H9 (cell line): ENCODE measurements at regions not wholly inside any gene's neighbourhood (a gene's known extent, or its start where the extent isn't known, plus 50 kb on each side); places are given as distances from the start of the nearest gene placed in this dataset.

Experiments used
- DNase-seq: peaks from one replicate; pipeline ENCODE4 v3.0.0-alpha.2; 2017
- H2AFZ ChIP-seq: one replicate; pipeline ENCODE4 v1.6.1; 2013; ENCODE audit warnings: mild to moderate bottlenecking, low read length, control low read depth, moderate library complexity
- H2AK5ac ChIP-seq: 2 replicates; pipeline ENCODE4 v1.6.1; 2013; ENCODE audit warnings: low read length, control low read depth, mixed read lengths; ENCODE audit not compliant: insufficient read length
- H2BK120ac ChIP-seq: one replicate; pipeline ENCODE4 v1.6.1; 2013; ENCODE audit warnings: low read depth, mild to moderate bottlenecking, low read length, control low read depth, inconsistent platforms; ENCODE audit not compliant: poor library complexity, severe bottlenecking
- H2BK12ac ChIP-seq: 2 replicates; pipeline ENCODE4 v1.6.1; 2013; ENCODE audit warnings: low read length, control low read depth, mixed read lengths, low read depth; ENCODE audit not compliant: insufficient read length
- H2BK15ac ChIP-seq: 2 replicates; pipeline ENCODE4 v1.6.1; 2013; ENCODE audit warnings: low read depth, low read length, control low read depth
- H2BK20ac ChIP-seq: one replicate; pipeline ENCODE4 v1.6.1; 2013; ENCODE audit warnings: low read depth, mild to moderate bottlenecking, low read length, control low read depth, inconsistent platforms; ENCODE audit not compliant: poor library complexity, severe bottlenecking
- H2BK5ac ChIP-seq: 2 replicates; pipeline ENCODE4 v1.6.1; 2013; ENCODE audit warnings: low read length, control low read depth, mixed read lengths; ENCODE audit not compliant: insufficient read length
- H3K14ac ChIP-seq: 2 replicates; pipeline ENCODE4 v1.6.1; 2013; ENCODE audit warnings: low read length, control low read depth; ENCODE audit not compliant: insufficient read depth
- H3K18ac ChIP-seq: 2 replicates; pipeline ENCODE4 v1.6.1; 2013; ENCODE audit warnings: low read depth, mild to moderate bottlenecking, mixed read lengths, low read length, control low read depth; ENCODE audit not compliant: insufficient read length
- H3K23ac ChIP-seq: 2 replicates; pipeline ENCODE4 v1.6.1; 2013; ENCODE audit warnings: low read length, control low read depth, mixed read lengths, low read depth; ENCODE audit not compliant: insufficient read length
- H3K23me2 ChIP-seq: 2 replicates; pipeline ENCODE4 v1.6.1; 2013; ENCODE audit warnings: low read depth, mild to moderate bottlenecking, mixed read lengths, low read length, control low read depth; ENCODE audit not compliant: insufficient read length, poor library complexity, severe bottlenecking
- H3K27ac ChIP-seq: 2 replicates; pipeline ENCODE4 v1.5.1; 2013; ENCODE audit warnings: low read length, control low read depth, mixed read lengths, low read depth; ENCODE audit not compliant: insufficient read length
- H3K27me3 ChIP-seq: 2 replicates; pipeline ENCODE4 v1.6.1; 2013; ENCODE audit warnings: low read length, control low read depth, inconsistent platforms; ENCODE audit not compliant: insufficient read depth
- H3K4ac ChIP-seq: 2 replicates; pipeline ENCODE4 v1.6.1; 2013; ENCODE audit warnings: low read depth, mild to moderate bottlenecking, control low read depth, inconsistent platforms, low read length, moderate library complexity
- H3K4me1 ChIP-seq: 2 replicates; pipeline ENCODE4 v1.6.1; 2013; ENCODE audit warnings: low read length, control low read depth, inconsistent platforms; ENCODE audit not compliant: insufficient read depth
- H3K4me2 ChIP-seq: 2 replicates; pipeline ENCODE4 v1.6.1; 2013; ENCODE audit warnings: low read length, control low read depth, mixed read lengths; ENCODE audit not compliant: insufficient read length, insufficient read depth
- H3K56ac ChIP-seq: 2 replicates; pipeline ENCODE4 v1.6.1; 2013; ENCODE audit warnings: low read depth, mild to moderate bottlenecking, mixed read lengths, low read length, control low read depth; ENCODE audit not compliant: insufficient read length
- H3K79me1 ChIP-seq: 2 replicates; pipeline ENCODE4 v1.6.1; 2013; ENCODE audit warnings: low read depth, mild to moderate bottlenecking, moderate library complexity, low read length, control low read depth, inconsistent platforms; ENCODE audit not compliant: insufficient read depth, poor library complexity, severe bottlenecking
- H3K79me2 ChIP-seq: 2 replicates; pipeline ENCODE4 v1.6.1; 2013; ENCODE audit warnings: low read length, control low read depth, inconsistent platforms; ENCODE audit not compliant: insufficient read depth
- H3K9ac ChIP-seq: 2 replicates; pipeline ENCODE4 v1.6.1; 2013; ENCODE audit warnings: low read length, control low read depth, mixed read lengths; ENCODE audit not compliant: insufficient read length; ENCODE audit errors: extremely low read depth
- H3K9me3 ChIP-seq: one replicate; pipeline ENCODE4 v1.6.1; 2013; ENCODE audit warnings: low read depth, low read length, inconsistent platforms; ENCODE audit not compliant: control insufficient read depth
- H3T11ph ChIP-seq: one replicate; pipeline ENCODE4 v1.6.1; 2013; ENCODE audit warnings: mild to moderate bottlenecking, low read length, control low read depth, inconsistent platforms
- H4K20me1 ChIP-seq: one replicate; pipeline ENCODE4 v1.6.1; 2013; ENCODE audit not compliant: control insufficient read depth, insufficient read length, insufficient read depth
- H4K5ac ChIP-seq: 2 replicates; pipeline ENCODE4 v1.6.1; 2013; ENCODE audit warnings: low read depth, mild to moderate bottlenecking, mixed read lengths, low read length, control low read depth; ENCODE audit not compliant: insufficient read length
- H4K8ac ChIP-seq: replicated peaks from 2 replicates; pipeline ENCODE4 v1.6.1; 2013; ENCODE audit warnings: low read length, control low read depth, mixed read lengths, low read depth; ENCODE audit not compliant: insufficient read length
- H4K91ac ChIP-seq: 2 replicates; pipeline ENCODE4 v1.6.1; 2013; ENCODE audit warnings: low read depth, mild to moderate bottlenecking, moderate library complexity, mixed read lengths, low read length, control low read depth; ENCODE audit not compliant: insufficient read length
- H3K27ac Mint-ChIP-seq, 3 experiments: 2 replicates in 2 of 3; 3 replicates in 1 of 3; pipeline ENCODE4 v1.8.0; 2020 to 2021; ENCODE audit warnings: mixed read lengths in 3 of 3, mild to moderate bottlenecking in 1 of 3, moderate library complexity in 1 of 3
- H3K27me3 Mint-ChIP-seq: 2 replicates; pipeline ENCODE4 v1.8.0; 2021; ENCODE audit warnings: low read depth, mild to moderate bottlenecking, moderate library complexity, mixed read lengths
- H3K36me3 Mint-ChIP-seq, 3 experiments: 2 replicates in 2 of 3; 3 replicates in 1 of 3; pipeline ENCODE4 v1.8.0; 2020 to 2021; ENCODE audit warnings: low read depth in 3 of 3, mixed read lengths in 3 of 3; ENCODE audit not compliant: insufficient read depth in 1 of 3
- H3K4me1 Mint-ChIP-seq, 2 experiments: 2 replicates each; pipeline ENCODE4 v1.8.0; 2020; ENCODE audit warnings: mixed read lengths in 2 of 2
- H3K4me3 Mint-ChIP-seq, 2 experiments: 2 replicates in 1 of 2; 3 replicates in 1 of 2; pipeline ENCODE4 v1.8.0; 2020 to 2021; ENCODE audit warnings: mild to moderate bottlenecking in 2 of 2, mixed read lengths in 2 of 2, moderate library complexity in 1 of 2
- H3K9me3 Mint-ChIP-seq, 2 experiments: 2 replicates in 1 of 2; 3 replicates in 1 of 2; pipeline ENCODE4 v1.8.0; 2020; ENCODE audit warnings: mild to moderate bottlenecking in 2 of 2, mixed read lengths in 2 of 2, moderate library complexity in 1 of 2
- CTCF ChIP-seq: fragments of 200-600 bp; sonication (generic); conservative IDR thresholded peaks from 3 replicates; pipeline ENCODE4 v1.8.0; 2021; ENCODE audit warnings: antibody characterized with exemption, mild to moderate bottlenecking
- WGBS: extraction: QIAGEN DNeasy Blood & Tissue Kit; methylation state at CpG from one replicate; pipeline ENCODE4 v1.1.7; 2013; ENCODE audit warnings: missing lambda C conversion rate, low lambda C conversion rate, mixed read lengths; ENCODE audit not compliant: insufficient read length; ENCODE audit errors: extremely low coverage; 5-methylcytosine and 5-hydroxymethylcytosine counted together

GRCh38 chr9:86407022-86407421, 52.8 kb upstream of the TUT7 start:
- no peak overlapping the region for H3K4me2 ChIP-seq
- H2BK20ac ChIP-seq: no peak overlapping the region
- H2AFZ ChIP-seq: peak overlapping the region; percentile 77
- no peaks in the 10 kb centered on the region for H3K9me3 ChIP-seq
- H3T11ph ChIP-seq: no peak overlapping the region
- Mint-ChIP-seq H3K4me3 (no peak overlapping the region), H3K27me3 (peaks cover 100% of the 10 kb centered on the region), H3K36me3 (no peaks in the 10 kb centered on the region; a peak in 1 of 7 replicates), H3K27ac (no peak overlapping the region), H3K9me3 (peaks cover 8 to 12% of the 10 kb centered on the region in 2 experiments), H3K4me1 (peaks cover 23 to 25% of the 10 kb centered on the region in 2 experiments)
- no peak overlapping the region for H2BK120ac ChIP-seq
- no peak overlapping the region for H2AK5ac ChIP-seq
- no peak overlapping the region for H3K27ac ChIP-seq
- TF ChIP-seq CTCF: no peak
- no peaks in the 10 kb centered on the region for H3K23me2 ChIP-seq
- no peak overlapping the region for H3K18ac ChIP-seq
- no peak overlapping the region for H4K91ac ChIP-seq
- H2BK5ac ChIP-seq: no peak overlapping the region
- H3K9ac ChIP-seq: no peak overlapping the region
- WGBS: no CpG with 5 or more reads among the region's 3 CpGs
- H3K79me2 ChIP-seq: no peaks in the 10 kb centered on the region
- no peak overlapping the region for H4K8ac ChIP-seq
- H3K14ac ChIP-seq: no peak overlapping the region
- H2BK12ac ChIP-seq: no peak overlapping the region
- H3K23ac ChIP-seq: no peak overlapping the region
- peaks cover 35% of the 10 kb centered on the region; the same call in 1 of the 2 replicates for H3K27me3 ChIP-seq
- H4K20me1 ChIP-seq: no peaks in the 10 kb centered on the region
- no peak overlapping the region for H3K4ac ChIP-seq
- DNase-seq: peak; percentile 42
- no peaks in the 10 kb centered on the region for H3K79me1 ChIP-seq
- no peak overlapping the region for H4K5ac ChIP-seq
- no peak overlapping the region for H3K56ac ChIP-seq
- H2BK15ac ChIP-seq: no peak overlapping the region
- no peaks in the 10 kb centered on the region; the same call in 1 of the 2 replicates for H3K4me1 ChIP-seq
